ENCODE measurements at regions not wholly inside any gene's neighbourhood (a gene's known extent, or its start where the extent isn't known, plus 50 kb on each side); places are given as distances from the start of the nearest gene placed in this dataset.

DNA sequence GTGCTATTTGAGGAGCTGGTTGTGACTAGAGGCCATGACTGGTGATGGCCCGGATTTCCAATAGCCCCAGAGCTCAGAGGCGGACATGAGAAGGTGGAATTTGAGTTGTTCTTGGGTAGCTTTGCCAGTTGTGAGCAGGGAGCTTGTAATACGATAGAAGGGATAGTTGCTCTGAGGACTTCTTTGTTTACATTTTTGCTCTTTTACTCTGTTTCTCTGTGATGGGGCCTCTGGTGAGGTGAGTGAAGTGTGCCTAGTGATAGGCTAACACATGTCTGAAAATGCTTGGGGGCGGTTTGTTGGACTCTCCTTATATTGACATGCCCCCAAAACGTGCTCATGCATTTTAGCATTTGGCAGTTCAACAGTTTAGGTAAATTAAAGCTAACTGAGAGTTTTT lies 365.1 kb downstream of the DDX10 start (continued):
- TF ChIP-seq ZNF407 (IDR thresholded peaks at IDR 0.05; ENCODE audit: low read depth) (no peak), TFAP4 (CRISPR knock-in tag; IDR thresholded peaks at IDR 0.05; ENCODE audit: borderline replicate concordance) (no peak), NFE2 (IDR thresholded peaks at IDR 0.05; ENCODE audit: low read depth) (no peak), KDM1A (IDR thresholded peaks at IDR 0.05) (no peak), TAF15 (IDR thresholded peaks at IDR 0.05; ENCODE audit: low read depth, low read length) (no peak), SMARCE1 (IDR thresholded peaks at IDR 0.05) (no peak), MIER1 (IDR thresholded peaks at IDR 0.05; ENCODE audit: low read depth) (no peak), CBFB (CRISPR knock-in tag; IDR thresholded peaks at IDR 0.05) (no peak)
